SU-DHL-6 (cell line): ENCODE measurements at regions not wholly inside any gene's neighbourhood (a gene's known extent, or its start where the extent isn't known, plus 50 kb on each side); places are given as distances from the start of the nearest gene placed in this dataset.

Experiments
- H2AFZ ChIP-seq: fragments of 200-600 bp; sonication (generic); 2 replicates; pipeline ENCODE4 v1.6.1; 2014; ENCODE audit warnings: low read depth, mild to moderate bottlenecking, moderate library complexity, mixed read lengths, antibody characterized with exemption, low read length; ENCODE audit not compliant: severe bottlenecking
- H3F3A ChIP-seq: fragments of 200-600 bp; shearing (Covaris generic); 2 replicates; pipeline ENCODE4 v1.6.0; 2016; ENCODE audit warnings: antibody characterized with exemption, mild to moderate bottlenecking; ENCODE audit not compliant: insufficient read depth
- H3K27ac ChIP-seq: fragments of 200-600 bp; sonication (generic); 2 replicates; pipeline ENCODE4 v1.5.1; 2016; ENCODE audit warnings: low read depth, mild to moderate bottlenecking, low read length, moderate library complexity, mixed read lengths
- H3K27me3 ChIP-seq: fragments of 200-600 bp; sonication (generic), shearing (Covaris generic); 2 replicates; pipeline ENCODE4 v1.6.0; 2014; ENCODE audit warnings: mild to moderate bottlenecking, low read length
- H3K36me3 ChIP-seq: fragments of 200-600 bp; sonication (generic); 2 replicates; pipeline ENCODE4 v1.6.1; 2014; ENCODE audit warnings: mild to moderate bottlenecking, low read length, mixed read lengths
- H3K4me2 ChIP-seq: fragments of 300-600, 200-600 bp; shearing (Covaris generic), sonication (generic); 2 replicates; pipeline ENCODE4 v1.6.0; 2014; ENCODE audit warnings: low read length, low read depth, mild to moderate bottlenecking; ENCODE audit not compliant: poor library complexity, severe bottlenecking
- H3K4me3 ChIP-seq: fragments of 200-600 bp; sonication (generic); 2 replicates; pipeline ENCODE4 v1.5.1; 2014; ENCODE audit warnings: antibody characterized with exemption, low read length, mild to moderate bottlenecking, mixed read lengths; ENCODE audit not compliant: insufficient read depth, poor library complexity, severe bottlenecking
- H3K79me2 ChIP-seq: fragments of 200-600 bp; sonication (generic); 2 replicates; pipeline ENCODE4 v1.6.1; 2014; ENCODE audit warnings: mild to moderate bottlenecking, low read length, moderate library complexity; ENCODE audit not compliant: insufficient read depth
- H3K9ac ChIP-seq: fragments of 200-600 bp; sonication (generic); 2 replicates; pipeline ENCODE4 v1.7.0; 2014; ENCODE audit warnings: mild to moderate bottlenecking, low read length
- H3K9me2 ChIP-seq: fragments of 200-600 bp; sonication (generic); replicated peaks from 2 replicates; pipeline ENCODE4 v1.6.1; 2014; ENCODE audit warnings: low read length; ENCODE audit not compliant: insufficient read depth
- H3K9me3 ChIP-seq: fragments of 200-600 bp; sonication (generic); 2 replicates; pipeline ENCODE4 v1.6.1; 2014; ENCODE audit warnings: low read length, mixed read lengths; ENCODE audit not compliant: insufficient read depth
- H4K20me1 ChIP-seq: fragments of 200-600 bp; sonication (generic); 2 replicates; pipeline ENCODE4 v1.6.1; 2014; ENCODE audit warnings: low read depth, mild to moderate bottlenecking, antibody characterized with exemption, low read length, moderate library complexity, mixed read lengths
- CTCF ChIP-seq: fragments of 200-600 bp; sonication (generic); IDR thresholded peaks from one replicate; pipeline ENCODE4 v1.5.1; 2017; ENCODE audit warnings: antibody characterized with exemption, mild to moderate bottlenecking, low read length, moderate library complexity; ENCODE audit not compliant: insufficient read depth, poor library complexity, severe bottlenecking
- EZH2phosphoT487 ChIP-seq: fragments of 200-600 bp; sonication (generic), shearing (Covaris generic); conservative IDR thresholded peaks from 2 replicates; pipeline ENCODE4 v1.6.1; 2018; ENCODE audit warnings: mild to moderate bottlenecking, antibody characterized with exemption, low read length, moderate library complexity, mixed read lengths

GRCh38 chr2:155766342-155767115 is 566.0 kb downstream of the NR4A2 start:
- H3K4me3 ChIP-seq, result no peak overlapping the region
- H3K79me2 ChIP-seq, result no peaks in the 10 kb centered on the region
- H3K4me2 ChIP-seq, result no peak overlapping the region

GRCh38 chr2:155755481-155755880 is 577.0 kb downstream of the NR4A2 start:
- Histone ChIP-seq H2AFZ (no peak overlapping the region), H3K4me3 (no peak overlapping the region), H3F3A (no peaks in the 10 kb centered on the region), H3K36me3 (no peaks in the 10 kb centered on the region), H4K20me1 (0 out of 2 replicates have a peak, but pooled peaks cover 4% of the 10 kb centered on the region), H3K27ac (no peak overlapping the region), H3K79me2 (no peaks in the 10 kb centered on the region), H3K27me3 (no peaks in the 10 kb centered on the region), H3K9me2 (no peaks in the 10 kb centered on the region), H3K9ac (no peak overlapping the region), H3K4me2 (no peak overlapping the region), H3K9me3 (no peaks in the 10 kb centered on the region)
- no peak for TF ChIP-seq CTCF
- TF ChIP-seq EZH2phosphoT487, result no peak

More at GRCh38 chr2:155766342-155767115, 566.0 kb downstream of the NR4A2 start:
- no peaks in the 10 kb centered on the region for H3F3A ChIP-seq
- no peaks in the 10 kb centered on the region for H4K20me1 ChIP-seq
- H3K9me2 ChIP-seq, result no peaks in the 10 kb centered on the region
- no peak overlapping the region for H3K27ac ChIP-seq
- H3K9me3 ChIP-seq, result no peaks in the 10 kb centered on the region
- no peak overlapping the region for H3K9ac ChIP-seq
- TF ChIP-seq EZH2phosphoT487, result no peak
- no peak for TF ChIP-seq CTCF
- no peaks in the 10 kb centered on the region for H3K36me3 ChIP-seq
- H2AFZ ChIP-seq, result no peak overlapping the region
- H3K27me3 ChIP-seq, result no peaks in the 10 kb centered on the region

- no peak overlapping the region for H3K27ac ChIP-seq
- no peak overlapping the region for H2AFZ ChIP-seq
- no peaks in the 10 kb centered on the region for H3K79me2 ChIP-seq
- H4K20me1 ChIP-seq, result no peaks in the 10 kb centered on the region
- H3K9me2 ChIP-seq, result no peaks in the 10 kb centered on the region
- H3K9ac ChIP-seq, result no peak overlapping the region
- no peak overlapping the region for H3K4me3 ChIP-seq
- no peak overlapping the region for H3K4me2 ChIP-seq
- H3K36me3 ChIP-seq, result no peaks in the 10 kb centered on the region
- no peaks in the 10 kb centered on the region for H3K27me3 ChIP-seq
- H3F3A ChIP-seq, result no peaks in the 10 kb centered on the region
- H3K9me3 ChIP-seq, result no peaks in the 10 kb centered on the region
- no peak for TF ChIP-seq EZH2phosphoT487
- no peak for TF ChIP-seq CTCF
Measured at GRCh38 chr2:155748131-155748530, 584.4 kb downstream of the NR4A2 start.
